Dermis microvascular lymphatic vessel endothelial cell (primary cell): ENCODE measurements at regions not wholly inside any gene's neighbourhood (a gene's known extent, or its start where the extent isn't known, plus 50 kb on each side); places are given as distances from the start of the nearest gene placed in this dataset.
"Not testable (repeated sequence)": the region's sequence is repeated elsewhere in the genome, so short reads cannot be mapped to it uniquely, and the experiment has no call there.

Source experiments
- DNase-seq, 2 donors: peaks; one replicate each; pipeline versions ENCODE4 v3.0.0 to v3.0.0-alpha.2; 2010; ENCODE audit warnings: low read depth in 2 of 2

DNA sequence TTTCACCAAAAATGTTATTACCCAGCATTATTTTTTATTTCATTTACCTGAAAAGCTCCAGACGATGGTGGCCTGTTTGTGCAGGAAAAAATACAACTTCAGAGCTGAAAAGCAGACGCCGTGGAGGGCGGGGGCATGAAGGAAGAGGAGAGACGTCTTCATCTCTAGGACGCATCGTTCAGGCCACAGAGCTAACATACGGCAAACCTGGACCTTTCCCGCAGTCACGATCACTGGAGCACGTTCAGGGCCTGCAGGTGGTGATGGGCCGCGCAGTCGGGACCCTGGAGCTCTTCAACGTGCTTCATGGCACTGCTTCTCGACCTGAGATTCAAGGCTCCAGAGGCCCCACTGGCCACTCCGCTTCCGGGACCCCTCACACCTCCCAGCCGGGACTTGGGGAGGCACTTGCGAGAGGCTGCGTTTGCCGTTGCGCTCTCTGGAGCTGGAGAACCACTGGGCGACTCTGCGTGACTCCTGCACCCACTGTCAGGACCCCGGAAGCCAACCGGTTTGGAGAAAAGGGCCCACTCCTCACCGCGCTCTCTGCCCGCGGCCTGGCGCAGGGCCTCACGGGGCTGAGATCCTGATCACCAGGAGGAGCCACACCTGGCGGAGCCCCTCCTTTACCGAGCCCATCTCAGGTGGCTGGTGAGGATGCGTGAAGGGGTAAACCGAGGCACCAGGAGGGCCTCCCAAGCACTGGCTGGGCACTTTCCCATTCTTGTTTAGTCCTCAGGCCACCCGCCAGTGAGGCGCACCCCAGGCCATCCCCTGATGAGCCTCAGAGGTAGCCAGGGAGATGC lies 164.4 kb upstream of the AFDN start:
- no peak for DNase-seq

DNA sequence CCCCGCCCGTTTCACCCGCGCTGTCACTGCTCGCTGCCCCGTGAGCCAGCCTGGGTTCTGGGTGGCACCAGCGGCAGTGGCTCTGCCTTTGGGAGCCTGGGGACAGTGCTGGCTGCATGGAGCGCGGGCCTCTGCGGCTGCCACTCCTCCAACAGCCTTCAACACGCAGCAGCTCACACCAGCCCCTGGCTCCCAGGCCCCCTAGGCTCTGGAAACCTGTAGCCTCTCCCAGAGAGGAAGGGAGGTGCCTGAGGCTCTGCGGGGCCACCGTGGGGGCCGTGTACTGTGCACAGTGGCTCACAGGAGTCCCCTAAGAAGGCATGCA lies 163.9 kb upstream of the AFDN start:
- no peak for DNase-seq

DNA sequence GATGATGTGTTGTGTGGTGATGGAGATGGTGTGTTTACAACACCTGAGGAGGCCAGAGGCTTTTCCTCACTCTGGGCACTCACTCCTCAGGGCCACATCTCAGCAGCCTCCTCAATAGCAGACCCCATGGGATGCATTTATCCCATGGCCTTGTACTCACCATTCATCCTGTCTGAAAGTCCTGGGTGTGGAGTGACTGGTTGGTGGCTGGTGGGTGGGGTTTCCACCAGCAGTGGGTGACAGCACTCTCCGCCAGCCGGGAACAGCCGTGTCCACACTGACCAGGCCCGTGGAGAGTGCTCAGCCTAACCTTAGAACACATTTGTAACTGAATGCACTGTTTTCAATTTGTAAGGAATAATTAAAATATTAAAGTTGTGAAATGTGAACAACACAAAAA lies 163.4 kb upstream of the AFDN start:
- no peak for DNase-seq

DNA sequence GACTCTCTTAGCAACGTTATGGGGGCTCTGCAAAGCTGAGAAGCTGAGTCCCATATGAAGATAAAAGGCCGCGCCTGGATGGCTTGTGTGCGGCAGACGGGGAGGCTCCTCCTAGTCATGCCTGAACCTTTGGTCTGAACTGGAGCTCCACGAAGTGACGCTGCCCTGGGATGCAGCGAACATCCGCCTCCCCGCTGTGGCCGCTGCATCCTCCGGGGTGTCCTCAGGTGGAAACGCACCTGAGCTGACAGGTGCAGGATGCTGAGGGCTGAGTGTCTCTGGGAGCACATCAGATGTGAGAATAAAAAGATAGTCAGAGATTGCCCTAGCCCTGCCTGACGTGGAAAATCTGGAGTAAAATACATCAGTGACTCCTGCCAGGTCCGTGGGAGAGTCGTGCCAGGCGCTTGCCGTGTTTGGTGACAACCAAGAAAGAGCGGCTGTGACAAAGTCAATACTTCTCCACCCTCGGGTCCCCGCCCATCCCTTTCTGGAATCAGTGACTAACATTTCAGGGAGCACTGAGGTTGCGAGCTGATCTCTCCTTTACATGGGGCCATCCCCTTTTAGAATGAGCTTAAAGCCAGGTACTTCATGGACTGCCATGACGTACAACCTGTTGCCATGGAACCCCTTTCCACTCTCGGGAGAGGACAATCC lies 162.8 kb upstream of the AFDN start:
- no peak for DNase-seq

DNA sequence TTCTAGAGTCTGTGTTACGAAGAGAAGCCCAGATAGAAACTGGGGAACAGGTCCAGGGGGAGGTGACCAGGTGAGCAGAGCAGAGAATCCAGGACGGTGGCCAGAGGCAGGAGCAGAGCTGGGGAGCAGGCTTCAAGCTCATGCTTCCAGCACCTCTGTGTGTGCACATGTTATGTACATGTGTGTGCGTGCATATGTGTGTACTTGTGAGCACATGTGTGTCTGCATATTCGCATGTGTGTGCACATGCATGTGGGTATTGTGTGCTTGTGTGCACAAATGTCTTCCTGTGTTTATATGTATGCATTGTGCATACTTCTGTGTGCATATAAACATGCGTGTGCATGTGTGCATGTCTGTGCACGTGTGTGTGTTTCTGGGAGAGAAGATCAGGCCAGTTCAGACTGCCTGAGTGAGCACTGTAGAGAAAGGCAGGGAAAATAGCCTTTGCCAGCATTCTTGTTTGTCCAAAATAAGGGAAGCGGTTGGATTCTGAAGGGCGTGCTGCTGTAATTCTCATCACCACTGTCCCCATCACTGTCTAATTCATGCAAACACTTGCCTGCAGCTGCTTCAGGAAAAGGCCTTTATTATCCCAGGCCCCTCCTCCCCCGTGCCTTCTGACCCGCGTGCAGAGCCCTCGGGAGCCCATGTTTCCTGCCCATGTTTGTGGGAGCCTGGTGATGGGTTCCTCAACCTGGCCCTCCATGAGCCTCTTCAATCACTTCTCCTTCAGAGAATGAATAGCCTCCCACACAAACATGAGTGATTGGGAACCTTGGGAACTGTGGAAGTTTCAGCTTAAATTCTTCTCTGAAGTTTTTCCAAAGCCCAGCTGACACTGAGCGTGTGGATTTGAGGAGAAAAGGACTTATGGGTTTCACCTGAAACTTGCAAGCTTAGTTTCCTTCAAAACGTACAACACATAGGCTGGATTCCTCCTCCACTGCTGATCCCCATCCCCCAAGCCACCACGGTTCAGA lies 161.7 kb upstream of the AFDN start:
- DNase-seq: no peak

DNA sequence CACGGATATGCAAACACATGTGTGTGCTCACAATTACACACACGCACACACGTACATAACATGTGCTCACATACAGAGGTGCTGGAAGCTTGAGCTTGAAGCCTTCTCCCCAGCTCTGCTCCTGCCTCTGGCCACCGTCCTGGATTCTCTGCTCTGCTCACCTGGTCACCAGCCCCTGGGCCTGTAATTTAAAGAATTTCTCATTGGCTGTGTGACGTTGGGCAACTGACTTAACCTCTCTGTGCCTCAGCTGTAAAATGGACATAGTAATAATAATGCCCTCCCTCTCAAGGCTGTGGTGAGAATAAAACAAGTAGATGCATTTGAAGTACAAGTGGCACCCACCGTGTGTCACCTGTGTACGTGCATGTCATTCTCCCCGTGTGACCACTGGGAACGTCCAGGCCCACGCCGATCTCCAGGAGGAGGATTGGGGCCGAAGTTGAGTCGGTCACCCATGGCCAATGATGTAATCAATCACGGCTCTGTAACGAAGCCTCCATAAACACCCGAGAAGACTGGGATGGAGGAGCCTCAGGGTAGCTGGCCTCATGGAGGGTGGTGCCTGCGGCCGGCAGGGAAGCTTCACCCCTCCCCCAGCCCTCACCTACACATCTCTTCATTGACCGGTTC lies 160.9 kb upstream of the AFDN start:
- DNase-seq: no peak

DNA sequence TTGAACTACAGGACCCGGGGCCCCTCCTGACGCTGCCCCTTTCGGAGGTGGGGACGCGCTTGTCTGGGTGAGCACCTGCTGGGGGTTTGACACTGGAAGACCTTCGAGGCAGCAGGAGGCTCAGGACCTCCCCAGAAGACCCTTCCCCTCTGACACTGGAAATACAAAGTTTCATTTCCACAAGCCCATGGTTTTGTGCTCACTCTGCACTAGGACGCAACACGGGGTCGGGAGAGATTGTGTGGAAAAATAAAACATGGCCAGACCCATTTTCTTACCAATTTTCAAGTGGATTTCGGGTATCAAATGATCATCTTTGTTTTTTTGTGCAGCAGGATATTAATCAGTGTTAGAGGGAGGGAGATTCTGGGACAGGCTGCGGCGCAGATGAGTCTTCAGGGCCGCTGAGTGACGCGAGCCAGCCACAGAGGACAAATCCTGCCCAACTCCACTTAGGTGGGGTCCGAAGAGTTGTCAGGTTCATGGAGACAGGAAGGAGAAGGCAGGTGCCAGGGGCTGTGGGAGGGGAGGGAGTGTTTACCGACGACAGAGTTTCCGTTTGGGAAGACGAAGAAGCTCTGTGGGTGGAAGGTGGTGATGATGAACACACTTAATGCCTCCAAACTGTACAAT lies 160.0 kb upstream of the AFDN start:
- DNase-seq: no peak

DNA sequence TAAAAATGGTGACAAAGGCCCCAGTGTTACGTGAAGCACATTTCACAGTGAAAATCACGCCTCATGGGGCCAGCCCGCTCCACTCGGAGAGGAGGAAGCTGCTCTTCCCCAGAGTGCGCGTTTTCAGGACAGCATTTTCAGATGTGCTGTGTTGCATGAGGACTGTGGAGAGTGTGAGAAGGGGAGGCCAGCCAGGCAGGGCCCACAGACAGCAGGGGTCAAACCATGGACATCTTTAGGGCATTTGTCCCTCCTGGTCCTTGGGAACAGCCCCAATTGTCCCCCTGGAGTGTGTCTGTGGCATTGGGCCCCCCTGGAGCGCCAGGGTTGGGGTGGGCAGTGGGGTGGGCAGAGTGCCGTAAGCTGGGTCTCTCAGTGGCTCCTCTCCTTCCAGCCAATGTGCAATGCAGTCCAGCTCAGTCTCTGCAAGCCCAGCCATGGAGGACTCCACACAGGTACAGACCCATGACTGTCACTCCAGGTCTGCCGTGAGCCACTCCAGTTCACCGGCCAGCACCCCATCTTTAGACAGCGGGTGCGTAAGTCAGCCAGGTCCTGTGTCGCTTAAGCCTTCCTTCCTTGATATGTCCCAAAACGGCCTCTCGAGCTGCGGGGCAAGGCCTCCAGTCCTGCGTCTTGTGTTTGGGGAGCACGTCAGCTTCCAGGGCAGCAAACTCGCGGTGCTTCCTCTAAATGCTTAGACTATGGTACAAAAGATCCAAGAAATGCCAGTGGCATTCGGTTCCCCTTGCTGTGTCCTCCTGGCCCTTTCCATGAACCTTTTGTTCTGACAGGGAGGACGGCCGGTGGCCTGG lies 159.3 kb upstream of the AFDN start:
- DNase-seq: no peak

DNA sequence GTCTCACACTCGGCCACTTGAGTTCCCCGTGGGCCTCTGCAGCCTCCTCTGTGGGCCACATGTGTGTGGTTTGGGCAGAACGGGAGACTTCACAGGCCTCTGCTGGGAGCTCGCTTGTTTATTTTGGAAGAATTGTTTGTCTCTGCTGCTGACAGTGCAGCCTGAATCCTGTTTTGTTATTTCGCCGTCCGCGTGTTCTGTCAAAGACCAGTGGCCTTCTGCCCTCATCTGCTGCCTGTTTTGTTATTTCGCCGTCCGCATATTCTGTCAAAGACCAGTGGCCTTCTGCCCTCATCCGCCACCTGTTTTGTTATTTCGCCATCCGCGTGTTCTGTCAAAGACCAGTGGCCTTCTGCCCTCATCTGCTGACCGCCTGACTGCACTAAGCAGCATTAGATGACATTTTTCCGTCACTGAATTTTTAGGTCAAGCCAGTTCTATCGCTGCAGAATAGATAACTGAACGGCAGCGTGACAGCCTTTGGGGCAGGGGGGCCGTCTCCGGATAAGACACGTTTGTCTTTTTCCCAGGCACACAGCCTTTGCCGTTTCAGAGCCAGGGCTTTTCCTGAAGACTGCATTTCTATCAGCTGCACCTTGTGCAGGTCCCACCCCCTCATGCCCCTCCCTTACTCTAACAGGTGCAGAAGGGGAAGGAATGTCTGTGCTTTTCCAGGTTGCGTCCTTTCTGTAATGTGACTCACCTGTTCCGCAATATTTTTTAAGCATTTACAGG lies 158.5 kb upstream of the AFDN start:
- DNase-seq: peak; percentile 91 to 98

DNA sequence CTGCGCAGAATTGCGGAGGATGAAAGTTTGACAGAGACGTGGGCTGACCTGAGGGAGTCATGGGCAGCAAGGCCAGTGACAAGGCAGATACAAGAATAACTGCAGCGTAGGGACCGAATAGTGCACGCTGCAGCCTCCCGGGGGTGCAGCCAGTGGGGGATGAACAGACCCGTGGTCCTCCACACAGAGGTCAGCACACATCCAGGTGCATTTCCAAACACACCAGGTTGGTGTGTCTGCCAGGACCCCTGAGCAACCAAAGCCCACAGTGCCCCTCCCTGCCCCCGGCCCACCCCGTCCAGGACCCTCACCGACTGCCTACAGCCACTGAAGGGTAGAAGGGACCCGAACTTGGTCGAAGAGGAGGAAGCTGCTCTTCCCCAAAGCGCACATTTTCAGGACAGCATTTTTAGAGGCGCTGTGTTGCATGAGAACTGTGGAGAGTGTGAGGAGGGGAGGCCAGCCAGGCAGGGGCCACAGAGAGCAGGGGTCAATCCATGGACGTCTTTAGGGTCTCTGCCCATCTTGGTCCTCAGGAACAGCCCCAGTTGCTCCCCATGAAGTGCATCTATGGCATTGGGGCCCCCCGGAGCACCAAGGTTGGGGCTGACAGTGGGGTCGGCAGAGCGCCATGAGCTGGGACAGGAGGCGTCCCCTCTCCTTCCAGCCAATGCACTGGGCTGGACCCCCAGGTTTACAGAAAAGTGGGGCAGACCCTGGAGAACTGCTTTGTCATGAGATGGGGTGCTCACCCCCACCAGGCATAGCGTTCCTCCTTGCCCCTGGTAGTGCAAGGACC lies 157.8 kb upstream of the AFDN start:
- DNase-seq: no peak

DNA sequence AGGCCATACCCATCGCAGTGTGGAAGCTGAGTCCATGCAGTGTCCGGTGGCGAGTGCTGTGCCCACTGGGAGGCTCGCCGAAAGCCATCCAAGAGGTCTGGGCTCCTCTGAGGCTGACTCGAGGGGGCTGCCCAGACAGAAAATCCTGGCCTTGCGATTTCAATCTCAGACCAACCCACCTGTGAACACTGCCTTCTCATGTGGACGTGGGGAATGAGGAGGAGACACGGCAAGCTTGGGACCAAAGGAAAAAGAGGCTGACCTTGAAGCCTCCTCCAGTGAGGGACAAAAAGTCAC lies 157.2 kb upstream of the AFDN start:
- no peak for DNase-seq

DNA sequence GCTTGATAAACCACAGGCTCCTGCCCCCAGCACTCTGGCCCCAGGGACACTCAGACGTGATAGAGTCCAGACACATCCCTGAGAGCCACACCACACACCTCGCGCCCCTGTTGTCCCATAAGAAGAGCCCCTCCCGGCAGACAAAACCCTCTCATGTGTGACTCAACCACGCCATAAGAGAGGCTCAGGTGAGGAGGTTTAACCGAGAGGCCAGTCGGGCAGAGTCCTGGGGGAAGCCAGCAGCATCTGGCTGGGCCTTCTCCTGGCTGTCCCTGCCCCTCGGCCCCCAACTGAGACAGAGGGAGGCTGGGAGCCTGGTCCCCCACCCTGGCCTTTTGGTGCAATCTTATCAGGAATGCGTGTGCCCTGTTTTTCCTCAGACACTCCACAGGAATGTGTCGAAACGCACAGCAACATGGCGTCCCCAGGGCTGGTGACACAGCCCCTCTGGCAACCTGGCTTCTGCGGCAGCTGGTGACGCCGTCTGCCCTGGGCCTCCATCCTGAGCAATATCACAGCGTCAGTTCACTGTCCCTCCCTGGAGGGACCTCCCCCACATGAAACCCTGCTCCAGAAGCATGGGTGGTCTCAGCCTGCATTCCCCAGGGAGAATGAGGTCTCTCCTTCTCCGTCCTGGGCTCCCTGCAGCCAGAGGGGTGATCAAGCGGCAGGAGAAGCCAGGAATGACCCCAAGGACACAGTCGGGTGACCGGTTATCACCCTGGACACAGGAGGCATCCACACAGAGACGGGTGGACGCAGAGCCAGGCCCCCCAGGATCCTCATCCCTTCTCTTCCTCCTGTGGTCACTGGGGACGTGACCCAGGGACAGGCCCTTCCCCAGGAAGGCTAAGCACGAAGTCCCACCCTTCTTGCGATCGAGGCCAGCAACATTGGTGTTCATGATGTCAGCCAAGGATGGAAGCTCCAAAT lies 156.6 kb upstream of the AFDN start:
- no peak for DNase-seq

DNA sequence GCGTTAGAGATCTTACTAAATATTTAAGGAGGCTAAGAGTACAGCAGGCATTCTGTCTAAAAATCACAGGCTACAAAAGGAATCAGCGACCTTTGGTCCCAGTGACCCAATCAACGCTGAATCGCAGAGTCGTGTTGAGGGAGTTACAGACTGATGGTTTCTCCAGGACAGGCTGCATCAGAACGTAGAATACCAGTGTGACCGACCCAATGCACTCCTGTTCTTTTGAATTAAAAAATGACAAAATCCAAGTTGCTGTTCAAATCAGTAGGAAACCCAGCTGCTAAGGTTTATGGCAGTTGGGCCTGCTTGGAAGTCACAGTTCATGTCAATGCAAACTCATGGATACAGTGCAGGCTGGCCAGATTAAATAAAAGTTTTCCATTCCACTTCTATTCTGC lies 155.8 kb upstream of the AFDN start:
- DNase-seq: no peak

DNA sequence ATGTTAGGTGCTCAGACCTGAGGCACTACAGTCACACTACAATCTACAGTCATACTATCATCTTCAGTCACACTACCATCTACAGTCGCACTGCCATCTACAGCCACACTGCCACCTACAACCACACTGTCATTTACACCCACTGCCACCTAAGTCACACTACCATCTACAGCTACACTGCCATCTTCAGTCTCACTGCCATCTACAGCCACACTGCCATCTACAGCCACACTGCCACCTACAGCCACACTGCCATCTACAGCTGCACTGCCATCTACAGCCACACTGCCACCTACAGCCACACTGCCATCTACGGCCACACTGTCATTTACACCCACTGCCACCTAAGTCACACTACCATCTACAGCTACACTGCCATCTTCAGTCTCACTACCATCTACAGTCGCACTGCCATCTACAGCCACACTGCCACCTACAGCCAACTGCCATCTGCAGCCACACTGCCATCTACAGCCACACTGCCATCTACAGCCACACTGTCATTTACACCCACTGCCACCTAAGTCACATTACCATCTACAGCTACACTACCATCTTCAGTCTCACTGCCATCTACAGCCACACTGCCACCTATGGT lies 155.2 kb upstream of the AFDN start:
- DNase-seq: not testable (repeated sequence)

DNA sequence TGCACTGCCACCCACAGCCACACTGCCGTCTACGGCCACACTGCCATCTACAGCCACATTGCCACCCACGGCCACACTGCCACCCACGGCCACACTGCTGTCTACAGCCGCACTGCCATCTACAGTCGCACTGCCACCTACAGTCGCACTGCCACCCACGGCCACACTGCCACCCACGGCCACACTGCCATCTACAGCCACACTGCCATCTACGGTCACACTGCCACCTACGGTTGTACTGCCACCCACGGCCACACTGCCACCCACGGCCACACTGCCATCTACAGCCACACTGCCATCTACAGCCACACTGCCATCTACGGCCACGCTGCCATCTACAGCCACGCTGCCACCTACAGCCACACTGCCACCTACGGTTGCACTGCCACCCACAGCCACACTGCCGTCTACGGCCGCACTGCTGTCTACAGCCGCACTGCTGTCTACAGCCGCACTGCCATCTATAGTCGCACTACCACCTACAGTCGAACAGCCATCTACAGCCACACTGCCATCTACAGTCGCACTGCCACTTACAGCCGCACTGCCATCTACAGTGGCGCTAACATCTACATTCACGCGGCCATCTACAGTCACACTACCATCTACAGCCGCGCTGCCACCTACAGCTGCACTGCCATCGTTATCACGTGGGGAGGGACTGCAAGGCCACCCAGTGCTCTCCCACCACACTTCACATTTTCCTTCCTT lies 154.6 kb upstream of the AFDN start:
- DNase-seq: no peak

DNA sequence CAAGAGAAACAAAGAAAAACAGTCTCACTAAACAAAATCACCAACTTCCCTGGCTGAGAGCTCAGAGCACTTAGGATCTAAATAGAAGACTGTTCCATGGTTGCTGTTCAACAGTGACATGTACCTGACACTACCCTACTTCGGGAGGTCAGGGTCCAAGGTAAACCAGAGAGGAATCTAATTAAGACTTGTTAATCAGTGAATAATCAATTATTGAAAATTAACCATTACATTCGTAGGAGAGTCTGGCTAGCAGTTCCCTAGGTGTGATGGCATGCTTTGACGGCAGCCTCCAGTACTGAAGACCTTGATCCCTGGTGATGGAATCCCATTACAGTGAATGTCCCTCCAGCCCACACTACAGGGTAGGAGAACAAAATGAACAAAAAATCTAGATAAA lies 154.0 kb upstream of the AFDN start:
- no peak for DNase-seq

DNA sequence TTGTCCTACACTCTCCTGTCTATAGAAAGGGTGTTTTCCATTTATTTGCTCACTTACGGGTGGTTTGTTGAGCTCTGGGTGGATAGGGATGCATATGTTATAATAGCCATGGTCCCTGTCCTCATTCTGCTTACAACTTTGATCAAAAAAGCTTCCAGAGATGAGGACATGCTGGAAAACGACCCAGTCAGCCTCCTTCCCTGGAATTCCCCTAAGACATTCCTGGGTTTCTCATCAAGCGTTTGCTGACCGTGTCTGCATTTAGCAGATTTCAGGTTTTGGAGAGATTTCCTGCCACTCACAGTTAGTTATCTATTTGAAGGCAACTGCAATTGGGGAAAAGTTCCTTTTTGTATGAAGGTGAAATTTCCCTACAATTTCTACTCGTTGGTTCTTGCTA lies 152.8 kb upstream of the AFDN start:
- DNase-seq: no peak
